GM21723 (cell line): ENCODE measurements at regions not wholly inside any gene's neighbourhood (a gene's known extent, or its start where the extent isn't known, plus 50 kb on each side); places are given as distances from the start of the nearest gene placed in this dataset.
"Not testable (repeated sequence)": the region's sequence is repeated elsewhere in the genome, so short reads cannot be mapped to it uniquely, and the experiment has no call there.

ENCODE experiments used
- ATAC-seq: cut with Tn5 transposase; IDR thresholded peaks from one replicate; pipeline ENCODE4 v1.9.1; 2021; ENCODE audit warnings: mild to moderate bottlenecking, moderate library complexity; ENCODE audit not compliant: unreplicated experiment

GRCh38 chr7:149569025-149569725 is 71.6 kb upstream of the ZNF746 start:
- ATAC-seq: no peak

- no peak for ATAC-seq
Measured at GRCh38 chr7:149568218-149568617, 70.6 kb upstream of the ZNF746 start.

- no peak for ATAC-seq
Measured at GRCh38 chr7:149566103-149566502, 68.5 kb upstream of the ZNF746 start.

- no peak for ATAC-seq
Measured at GRCh38 chr7:149565096-149565382, 67.4 kb upstream of the ZNF746 start.

GRCh38 chr7:149564340-149565095 is 66.9 kb upstream of the ZNF746 start:
- ATAC-seq: no peak

GRCh38 chr7:149562602-149563001 is 65.0 kb upstream of the ZNF746 start:
- no peak for ATAC-seq

- no peak for ATAC-seq
Measured at GRCh38 chr7:149561072-149561471, 63.5 kb upstream of the ZNF746 start.

- no peak for ATAC-seq
Measured at GRCh38 chr7:149559711-149560110, 62.1 kb upstream of the ZNF746 start.

GRCh38 chr7:149558149-149558861 is 60.7 kb upstream of the ZNF746 start:
- ATAC-seq: no peak

GRCh38 chr7:149556525-149556924 is 58.9 kb upstream of the ZNF746 start:
- ATAC-seq: not testable (repeated sequence)

GRCh38 chr7:149554821-149555220 is 57.2 kb upstream of the ZNF746 start:
- ATAC-seq: not testable (repeated sequence)

- not testable (repeated sequence) for ATAC-seq
Measured at GRCh38 chr7:149553991-149554390, 56.4 kb upstream of the ZNF746 start.

- no peak for ATAC-seq
Measured at GRCh38 chr7:149552799-149553198, 55.2 kb upstream of the ZNF746 start.
